IPS DF 19.7 (cell line): ENCODE measurements at regions not wholly inside any gene's neighbourhood (a gene's known extent, or its start where the extent isn't known, plus 50 kb on each side); places are given as distances from the start of the nearest gene placed in this dataset.

Source experiments
- DNase-seq: peaks from one replicate; pipeline ENCODE4 v3.0.0-alpha.2; 2013; ENCODE audit warnings: low read depth, low spot score

GRCh38 chr11:8340296-8340695 is 76.6 kb upstream of the LMO1 start:
- DNase-seq, result no peak

- no peak for DNase-seq
Measured at GRCh38 chr11:8339592-8340022, 75.9 kb upstream of the LMO1 start.

GRCh38 chr11:8338138-8338537 is 74.5 kb upstream of the LMO1 start:
- DNase-seq, result no peak

- no peak for DNase-seq
Measured at GRCh38 chr11:8337130-8337795, 73.6 kb upstream of the LMO1 start.

GRCh38 chr11:8336356-8337129 is 72.9 kb upstream of the LMO1 start:
- no peak for DNase-seq

GRCh38 chr11:8335683-8336082 is 72.0 kb upstream of the LMO1 start:
- DNase-seq, result no peak

GRCh38 chr11:8335186-8335585 is 71.5 kb upstream of the LMO1 start:
- DNase-seq, result no peak

- no peak for DNase-seq
Measured at GRCh38 chr11:8333811-8334401, 70.2 kb upstream of the LMO1 start.

- DNase-seq, result no peak
Measured at GRCh38 chr11:8333376-8333775, 69.7 kb upstream of the LMO1 start.

GRCh38 chr11:8332891-8333290 is 69.2 kb upstream of the LMO1 start:
- no peak for DNase-seq

- DNase-seq, result no peak
Measured at GRCh38 chr11:8332196-8332595, 68.5 kb upstream of the LMO1 start.

- no peak for DNase-seq
Measured at GRCh38 chr11:8331767-8332166, 68.1 kb upstream of the LMO1 start.

- DNase-seq, result no peak
Measured at GRCh38 chr11:8330896-8331295, 67.2 kb upstream of the LMO1 start.

- no peak for DNase-seq
Measured at GRCh38 chr11:8330404-8330803, 66.7 kb upstream of the LMO1 start.

GRCh38 chr11:8329847-8330361 is 66.2 kb upstream of the LMO1 start:
- DNase-seq, result no peak

GRCh38 chr11:8329336-8329735 is 65.7 kb upstream of the LMO1 start:
- no peak for DNase-seq

GRCh38 chr11:8328848-8329330 is 65.2 kb upstream of the LMO1 start:
- peak; percentile 82 for DNase-seq

GRCh38 chr11:8328231-8328794 is 64.6 kb upstream of the LMO1 start:
- no peak for DNase-seq

- no peak for DNase-seq
Measured at GRCh38 chr11:8327761-8328192, 64.1 kb upstream of the LMO1 start.

- no peak for DNase-seq
Measured at GRCh38 chr11:8326337-8326736, 62.7 kb upstream of the LMO1 start.

- no peak for DNase-seq
Measured at GRCh38 chr11:8325591-8326304, 62.1 kb upstream of the LMO1 start.
